Kidney (tissue), 13 donors: ENCODE measurements at regions not wholly inside any gene's neighbourhood (a gene's known extent, or its start where the extent isn't known, plus 50 kb on each side); places are given as distances from the start of the nearest gene placed in this dataset.

ENCODE experiments used
- DNase-seq, 5 donors: peaks; one replicate each; pipeline ENCODE4 v3.0.0-alpha.2; 2013 to 2020
- FAIRE-seq: peaks from 2 replicates; lab custom pipeline; 2012; peaks lifted over from hg19 to GRCh38; lab: Jason Lieb, UNC
- H3K27ac ChIP-seq, 2 donors: one replicate each; pipeline ENCODE4 v1.7.0; 2013; ENCODE audit warnings: low read depth in 2 of 2, low read length in 2 of 2, inconsistent platforms in 1 of 2
- H3K27me3 ChIP-seq: one replicate; pipeline ENCODE4 v1.7.1; 2013; ENCODE audit warnings: low read length, inconsistent platforms; ENCODE audit not compliant: control insufficient read depth, insufficient read depth
- H3K36me3 ChIP-seq, 3 donors: one replicate each; pipeline versions ENCODE4 v1.7.0 to v1.7.1; 2013; ENCODE audit warnings: low read length in 3 of 3, control low read depth in 1 of 3, inconsistent platforms in 1 of 3; ENCODE audit not compliant: insufficient read depth in 3 of 3, control insufficient read depth in 2 of 3
- H3K4me1 ChIP-seq, 3 donors: one replicate each; pipeline versions ENCODE4 v1.7.0 to v1.7.1; 2013; ENCODE audit warnings: low read length in 3 of 3, inconsistent platforms in 1 of 3, low read depth in 1 of 3; ENCODE audit not compliant: control insufficient read depth in 2 of 3, insufficient read depth in 2 of 3
- H3K4me3 ChIP-seq, 3 donors: one replicate each; pipeline versions ENCODE4 v1.7.0 to v1.8.1; 2013; ENCODE audit warnings: low read length in 3 of 3, control low read depth in 1 of 3, inconsistent platforms in 1 of 3
- H3K9ac ChIP-seq, 3 donors: one replicate each; pipeline versions ENCODE4 v1.7.0 to v1.7.1; 2013; ENCODE audit warnings: low read length in 3 of 3, control low read depth in 1 of 3, inconsistent platforms in 1 of 3
- H3K9me3 ChIP-seq, 3 donors: one replicate each; pipeline versions ENCODE4 v1.7.0 to v1.7.1; 2013; ENCODE audit warnings: low read length in 3 of 3, control low read depth in 1 of 3, inconsistent platforms in 1 of 3; ENCODE audit not compliant: control insufficient read depth in 2 of 3, insufficient read depth in 1 of 3
- intact Hi-C: fragments of 100-400 bp; cut with DNase I; formaldehyde crosslinking; loops from one replicate; pipeline ENCODE4 v1.11.1; 2022
- TF ChIP-seq, protein P1 (sequence below): IDR thresholded peaks from 3 replicates; pipeline ENCODE4 v1.5.1; 2012; ENCODE audit warnings: mild to moderate bottlenecking, moderate library complexity, borderline replicate concordance; ENCODE audit not compliant: insufficient read depth; ENCODE audit errors: extremely low read depth
- donor health status: control.
- donor health status: control.
- donor health status: control.
- donor health status: control.
- donor health status: control.
- donor health status: DM: yes; HTN: yes; CAD: no.
- donor health status: Normal renal cell carcinoma (clear cell type).

DNA sequence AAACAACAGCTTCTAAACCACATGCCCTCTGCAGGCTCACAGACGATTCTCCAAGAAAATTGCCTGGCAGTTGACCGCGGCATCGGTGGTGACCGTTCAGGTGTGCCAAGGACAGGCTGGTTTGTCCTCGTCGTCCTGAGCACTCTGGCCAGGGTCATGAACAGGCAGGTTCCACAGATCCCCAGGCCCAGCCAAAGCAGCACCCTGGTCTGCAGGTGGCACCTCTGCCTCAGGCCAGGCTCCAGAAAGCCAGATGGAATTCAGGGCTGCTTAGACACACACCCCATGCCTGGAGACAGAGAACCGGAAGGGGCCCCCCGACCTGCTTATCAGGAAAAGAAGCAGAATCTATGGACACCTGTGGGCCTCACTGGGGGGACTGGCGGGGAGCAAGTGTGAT lies 338.7 kb downstream of the BRD1 start:
- Histone ChIP-seq H3K36me3 (no peaks in the 10 kb centered on the region), H3K4me1 (no peaks in the 10 kb centered on the region), H3K9me3 (no peaks in the 10 kb centered on the region), H3K4me3 (no peak overlapping the region), H3K27ac (no peak overlapping the region), H3K27me3 (no peaks in the 10 kb centered on the region), H3K9ac (no peak overlapping the region)
- TF ChIP-seq, protein P1, sequence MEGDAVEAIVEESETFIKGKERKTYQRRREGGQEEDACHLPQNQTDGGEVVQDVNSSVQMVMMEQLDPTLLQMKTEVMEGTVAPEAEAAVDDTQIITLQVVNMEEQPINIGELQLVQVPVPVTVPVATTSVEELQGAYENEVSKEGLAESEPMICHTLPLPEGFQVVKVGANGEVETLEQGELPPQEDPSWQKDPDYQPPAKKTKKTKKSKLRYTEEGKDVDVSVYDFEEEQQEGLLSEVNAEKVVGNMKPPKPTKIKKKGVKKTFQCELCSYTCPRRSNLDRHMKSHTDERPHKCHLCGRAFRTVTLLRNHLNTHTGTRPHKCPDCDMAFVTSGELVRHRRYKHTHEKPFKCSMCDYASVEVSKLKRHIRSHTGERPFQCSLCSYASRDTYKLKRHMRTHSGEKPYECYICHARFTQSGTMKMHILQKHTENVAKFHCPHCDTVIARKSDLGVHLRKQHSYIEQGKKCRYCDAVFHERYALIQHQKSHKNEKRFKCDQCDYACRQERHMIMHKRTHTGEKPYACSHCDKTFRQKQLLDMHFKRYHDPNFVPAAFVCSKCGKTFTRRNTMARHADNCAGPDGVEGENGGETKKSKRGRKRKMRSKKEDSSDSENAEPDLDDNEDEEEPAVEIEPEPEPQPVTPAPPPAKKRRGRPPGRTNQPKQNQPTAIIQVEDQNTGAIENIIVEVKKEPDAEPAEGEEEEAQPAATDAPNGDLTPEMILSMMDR, result no peak
- intact Hi-C loops, result no loop called here
- DNase-seq (no peak), FAIRE-seq (no peak)

DNA sequence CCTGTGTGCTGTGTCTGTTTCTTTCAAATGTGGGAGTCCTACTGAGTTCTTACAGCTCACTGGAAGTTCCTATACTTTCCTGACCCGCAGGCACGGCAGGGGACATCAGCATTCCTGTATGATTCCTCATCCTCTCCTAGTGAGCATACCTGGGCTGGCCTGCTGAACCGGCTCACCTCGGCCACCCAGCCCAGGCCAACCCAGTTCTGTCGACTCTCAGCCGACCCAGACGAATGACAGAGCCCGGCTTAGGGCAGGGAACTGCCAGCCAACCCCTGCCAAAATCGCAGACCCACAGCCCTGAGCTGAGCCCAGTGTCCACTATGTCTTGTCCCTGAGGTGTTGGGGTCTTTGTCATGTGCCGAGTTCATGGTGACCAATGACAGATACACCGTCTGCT lies 339.7 kb downstream of the BRD1 start:
- no peak overlapping the region for H3K27ac ChIP-seq
- intact Hi-C loops, result no loop called here
- TF ChIP-seq, protein P1, result no peak
- no peak for FAIRE-seq
- no peaks in the 10 kb centered on the region for H3K27me3 ChIP-seq
- H3K4me3 ChIP-seq, result no peak overlapping the region
- H3K36me3 ChIP-seq, result no peaks in the 10 kb centered on the region
- H3K4me1 ChIP-seq, result no peaks in the 10 kb centered on the region
- peak in 1 of 5 donors; percentile 66 for DNase-seq
- no peak overlapping the region for H3K9ac ChIP-seq
- H3K9me3 ChIP-seq, result no peaks in the 10 kb centered on the region

DNA sequence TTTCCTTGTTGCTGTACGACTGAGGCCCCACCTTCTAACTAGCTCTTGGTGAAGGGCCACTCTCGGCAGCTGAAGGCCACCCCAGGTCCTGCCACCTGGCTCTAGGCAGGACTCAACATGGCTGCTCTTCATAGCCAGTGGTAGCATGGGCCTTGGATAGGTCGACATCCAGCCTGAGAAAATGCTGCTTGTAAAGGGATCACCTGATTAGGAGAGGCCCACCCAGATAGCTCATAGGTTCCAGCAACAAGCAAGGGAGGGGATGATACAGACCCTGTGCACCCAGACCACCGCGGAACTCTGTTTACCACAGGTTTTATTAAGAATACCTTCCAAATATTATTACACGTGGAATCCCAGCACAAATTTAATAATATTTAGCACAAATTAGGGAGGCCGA lies 341.4 kb downstream of the BRD1 start:
- H3K9ac ChIP-seq, result no peak overlapping the region
- TF ChIP-seq, protein P1, result no peak
- peaks cover 4% of the 10 kb centered on the region for H3K27me3 ChIP-seq
- DNase-seq, result no peak
- no peak overlapping the region for H3K4me3 ChIP-seq
- no peaks in the 10 kb centered on the region for H3K4me1 ChIP-seq
- no peak for FAIRE-seq
- H3K36me3 ChIP-seq, result no peaks in the 10 kb centered on the region
- intact Hi-C loops, result no loop called here
- no peaks in the 10 kb centered on the region for H3K9me3 ChIP-seq
- H3K27ac ChIP-seq, result no peak overlapping the region

DNA sequence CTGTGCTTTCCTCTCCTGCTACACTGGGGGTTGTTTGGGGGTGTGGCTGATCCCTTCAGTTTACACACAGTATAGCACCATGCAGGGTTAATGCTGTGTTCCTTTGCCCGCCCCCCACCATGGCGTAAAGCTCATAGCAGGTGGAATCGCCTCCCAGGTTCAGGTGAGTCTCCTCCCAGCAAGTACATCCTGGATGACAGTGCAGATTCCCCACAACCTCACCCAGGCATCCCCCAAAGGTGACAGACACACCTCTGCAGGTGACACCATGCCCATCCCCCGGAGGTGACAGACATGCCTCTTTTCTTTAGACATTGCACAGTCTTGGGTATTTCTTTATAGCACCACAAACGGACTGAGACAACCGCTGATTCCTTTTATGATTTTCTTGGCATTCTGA lies 343.7 kb downstream of the BRD1 start:
- Histone ChIP-seq H3K9me3 (no peaks in the 10 kb centered on the region), H3K27ac (no peak overlapping the region), H3K36me3 (no peaks in the 10 kb centered on the region), H3K4me3 (no peak overlapping the region), H3K27me3 (peaks cover 4% of the 10 kb centered on the region), H3K4me1 (no peaks in the 10 kb centered on the region), H3K9ac (no peak overlapping the region)
- TF ChIP-seq, protein P1, result no peak
- FAIRE-seq (no peak), DNase-seq (no peak)
- intact Hi-C loops, result no loop called here
